Endothelial cell of umbilical vein (primary cell): ENCODE measurements at regions not wholly inside any gene's neighbourhood (a gene's known extent, or its start where the extent isn't known, plus 50 kb on each side); places are given as distances from the start of the nearest gene placed in this dataset.
A peak's percentile ranks its signal among the peaks of the same experiment; 100 is the strongest.
"Not testable (repeated sequence)": the region's sequence is repeated elsewhere in the genome, so short reads cannot be mapped to it uniquely, and the experiment has no call there.

Source experiments
- BruUV-seq: library from RNA; stranded (reverse); fragments of 400-500 nt; replicated peaks from 2 replicates; lab custom pipeline; 2021; lab: Mats Ljungman, UMichigan
- CTCF ChIA-PET: fragments of 300-600, 350-600 bp; sonication (Branson Sonifier 250); formaldehyde crosslinking; loops from one replicate; lab custom pipeline; 2021; ENCODE audit warnings: antibody characterized with exemption, inconsistent platforms; lab: Charles Lee
- POLR2A ChIA-PET: fragments of 300-600, 350-600 bp; sonication (Branson Sonifier 250); formaldehyde crosslinking; loops from one replicate; lab custom pipeline; 2021; ENCODE audit warnings: antibody characterized with exemption, inconsistent platforms; lab: Charles Lee
- DNase-seq: peaks from one replicate; pipeline ENCODE4 v3.0.0-alpha.2; 2011; ENCODE audit warnings: low read depth, low spot score
- FAIRE-seq: peaks from 2 replicates; lab custom pipeline; 2011; peaks lifted over from hg19 to GRCh38; lab: Jason Lieb, UNC
- H2AFZ ChIP-seq: 2 replicates; pipeline ENCODE4 v1.6.0; 2012; ENCODE audit warnings: low read depth, low read length, control low read depth, inconsistent platforms
- H3K27ac ChIP-seq: 2 replicates; pipeline ENCODE4 v1.5.1; 2011; ENCODE audit warnings: low read depth, mild to moderate bottlenecking, control low read depth, low read length, moderate library complexity; ENCODE audit not compliant: insufficient read depth
- H3K27me3 ChIP-seq, 2 experiments: 2 replicates each; pipeline versions ENCODE4 v1.6.0 to v1.6.1; 2011; ENCODE audit warnings: low read length in 2 of 2, mixed read lengths in 1 of 2; ENCODE audit not compliant: control insufficient read depth in 2 of 2, insufficient read depth in 2 of 2
- H3K36me3 ChIP-seq, 2 experiments: 2 replicates in 1 of 2; 3 replicates in 1 of 2; pipeline ENCODE4 v1.5.1; 2011; ENCODE audit warnings: low read length in 2 of 2, mild to moderate bottlenecking in 1 of 2, moderate library complexity in 1 of 2; ENCODE audit not compliant: control insufficient read depth in 2 of 2, insufficient read depth in 2 of 2; ENCODE audit errors: extremely low read depth in 1 of 2
- H3K4me1 ChIP-seq: 3 replicates; pipeline ENCODE4 v1.5.1; 2011; ENCODE audit warnings: mild to moderate bottlenecking, low read length; ENCODE audit not compliant: control insufficient read depth, insufficient read depth; ENCODE audit errors: extremely low read depth
- H3K4me2 ChIP-seq: 2 replicates; pipeline ENCODE4 v1.6.1; 2011; ENCODE audit warnings: low read length, control low read depth, mixed read lengths; ENCODE audit not compliant: insufficient read depth
- H3K4me3 ChIP-seq, 3 experiments: fragments of 200-600 bp in 1 of 3; sonication (generic), shearing (Covaris generic) in 1 of 3; replicated peaks in 1 of 3; 2 replicates each; pipeline ENCODE4 v1.5.1; 2011 to 2016; ENCODE audit warnings: control low read depth in 3 of 3, low read length in 3 of 3, mild to moderate bottlenecking in 2 of 3, inconsistent platforms in 1 of 3, low read depth in 1 of 3, moderate library complexity in 1 of 3; ENCODE audit not compliant: insufficient read depth in 1 of 3
- H3K79me2 ChIP-seq: 2 replicates; pipeline ENCODE4 v1.6.0; 2012; ENCODE audit warnings: low read length, inconsistent platforms; ENCODE audit not compliant: control insufficient read depth, insufficient read depth
- H3K9ac ChIP-seq: replicated peaks from 2 replicates; pipeline ENCODE3; 2011; ENCODE audit warnings: low read length, control low read depth; ENCODE audit not compliant: insufficient read depth; ENCODE audit errors: extremely low read depth
- H3K9me1 ChIP-seq: replicated peaks from 3 replicates; pipeline ENCODE4 v1.6.0; 2011; ENCODE audit warnings: mild to moderate bottlenecking, low read length; ENCODE audit not compliant: control insufficient read depth, insufficient read depth; ENCODE audit errors: extremely low read depth
- H3K9me3 ChIP-seq: replicated peaks from 2 replicates; pipeline ENCODE4 v1.5.1; 2012; ENCODE audit warnings: low read length, inconsistent platforms; ENCODE audit not compliant: control insufficient read depth, insufficient read depth
- H4K20me1 ChIP-seq: replicated peaks from 2 replicates; pipeline ENCODE3; 2011; ENCODE audit warnings: mild to moderate bottlenecking, low read length; ENCODE audit not compliant: control insufficient read depth, insufficient read depth; ENCODE audit errors: extremely low read depth
- FOS ChIP-seq: IDR thresholded peaks from 2 replicates; pipeline ENCODE4 v1.6.1; 2011; ENCODE audit warnings: mild to moderate bottlenecking, low read length, moderate library complexity, borderline replicate concordance; ENCODE audit not compliant: insufficient read depth
- GATA2 ChIP-seq: IDR thresholded peaks from 2 replicates; pipeline ENCODE4 v1.7.0; 2011; ENCODE audit warnings: low read depth, mild to moderate bottlenecking, moderate library complexity, mixed read lengths, low read length; ENCODE audit not compliant: insufficient read length, insufficient read depth
- JUN ChIP-seq: IDR thresholded peaks from 2 replicates; pipeline ENCODE4 v1.6.1; 2011; ENCODE audit warnings: borderline replicate concordance, low read depth; ENCODE audit not compliant: insufficient read length, insufficient read depth
- dilution Hi-C: fragments of 300-500 bp; cut with MboI; formaldehyde crosslinking; loops from one replicate; pipeline ENCODE4 v1.15.0; 2019; ENCODE audit warnings: low sequenced_read_pairs; ENCODE audit not compliant: extremely low pct_ligation_motif_present
- intact Hi-C: fragments of 100-400 bp; cut with micrococcal nuclease; formaldehyde crosslinking; loops from one replicate; pipeline ENCODE4 v1.10.0; 2022
- TF ChIP-seq, protein P1 (sequence below), 2 donors: IDR thresholded peaks; 1 replicate in 1 of 2; 2 replicates in 1 of 2; pipeline ENCODE4 v1.5.1; 2011; ENCODE audit warnings: low read length in 2 of 2, mild to moderate bottlenecking in 2 of 2, moderate library complexity in 2 of 2, control low read depth in 1 of 2, inconsistent platforms in 1 of 2, low read depth in 1 of 2; ENCODE audit not compliant: insufficient read depth in 1 of 2; ENCODE audit errors: extremely low read depth in 1 of 2

DNA sequence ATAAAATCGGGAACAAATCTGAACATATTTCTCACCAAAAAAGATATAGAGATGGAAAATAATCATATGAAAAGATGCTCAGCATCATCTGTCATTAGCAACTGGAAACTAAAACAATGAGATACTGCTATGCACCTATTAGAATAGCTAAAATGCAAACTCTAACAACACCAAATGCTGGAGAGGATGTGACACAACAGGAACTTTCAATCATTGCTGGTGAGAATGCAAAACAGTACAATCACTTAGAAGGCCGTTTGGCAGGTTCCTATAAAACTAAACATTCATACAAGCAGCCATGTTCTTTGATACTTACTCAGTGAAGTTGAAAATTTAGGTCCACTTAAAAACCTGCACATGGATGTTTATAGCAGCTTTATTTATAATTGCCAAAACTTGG lies 67.0 kb downstream of the FAM50B start:
- ChIA-PET CTCF (interaction anchor here (0.9 to 2.0 kb wide), 4 partner anchors 16 to 67 kb away, joined by 3 to 7 read pairs (median 4); no protein-coding TSS in a partner anchor), POLR2A (interaction anchor here (0.6 kb wide), 1 partner anchor 141 kb away, joined by 3 read pairs; no protein-coding TSS in a partner anchor)
- peak; percentile 28 for TF ChIP-seq JUN
- TF ChIP-seq, protein P1, sequence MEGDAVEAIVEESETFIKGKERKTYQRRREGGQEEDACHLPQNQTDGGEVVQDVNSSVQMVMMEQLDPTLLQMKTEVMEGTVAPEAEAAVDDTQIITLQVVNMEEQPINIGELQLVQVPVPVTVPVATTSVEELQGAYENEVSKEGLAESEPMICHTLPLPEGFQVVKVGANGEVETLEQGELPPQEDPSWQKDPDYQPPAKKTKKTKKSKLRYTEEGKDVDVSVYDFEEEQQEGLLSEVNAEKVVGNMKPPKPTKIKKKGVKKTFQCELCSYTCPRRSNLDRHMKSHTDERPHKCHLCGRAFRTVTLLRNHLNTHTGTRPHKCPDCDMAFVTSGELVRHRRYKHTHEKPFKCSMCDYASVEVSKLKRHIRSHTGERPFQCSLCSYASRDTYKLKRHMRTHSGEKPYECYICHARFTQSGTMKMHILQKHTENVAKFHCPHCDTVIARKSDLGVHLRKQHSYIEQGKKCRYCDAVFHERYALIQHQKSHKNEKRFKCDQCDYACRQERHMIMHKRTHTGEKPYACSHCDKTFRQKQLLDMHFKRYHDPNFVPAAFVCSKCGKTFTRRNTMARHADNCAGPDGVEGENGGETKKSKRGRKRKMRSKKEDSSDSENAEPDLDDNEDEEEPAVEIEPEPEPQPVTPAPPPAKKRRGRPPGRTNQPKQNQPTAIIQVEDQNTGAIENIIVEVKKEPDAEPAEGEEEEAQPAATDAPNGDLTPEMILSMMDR (IDR thresholded peaks at IDR 0.05; ENCODE audit: extremely low read depth in 1 of 2, insufficient read depth in 1 of 2, low read depth in 1 of 2, low read length in 2 of 2) = no peak
- TF ChIP-seq FOS = peak; percentile 44
- no peak for TF ChIP-seq GATA2
- intact Hi-C loops (no loop called here), dilution Hi-C loops (no loop called here)
- Histone ChIP-seq H4K20me1 (no peaks in the 10 kb centered on the region), H3K9ac (no peak overlapping the region), H2AFZ (no peak overlapping the region), H3K36me3 (no peaks in the 10 kb centered on the region), H3K4me1 (peaks cover 45% of the 10 kb centered on the region), H3K27ac (peak overlapping the region; percentile 58), H3K79me2 (peaks cover 4% of the 10 kb centered on the region), H3K9me1 (no peaks in the 10 kb centered on the region), H3K9me3 (no peaks in the 10 kb centered on the region), H3K27me3 (no peaks in the 10 kb centered on the region), H3K4me3 (no peak overlapping the region), H3K4me2 (peak overlapping the region; percentile 19)
- FAIRE-seq (peak; percentile 65), DNase-seq (peak; percentile 71)
- no TSS peak for BruUV-seq

DNA sequence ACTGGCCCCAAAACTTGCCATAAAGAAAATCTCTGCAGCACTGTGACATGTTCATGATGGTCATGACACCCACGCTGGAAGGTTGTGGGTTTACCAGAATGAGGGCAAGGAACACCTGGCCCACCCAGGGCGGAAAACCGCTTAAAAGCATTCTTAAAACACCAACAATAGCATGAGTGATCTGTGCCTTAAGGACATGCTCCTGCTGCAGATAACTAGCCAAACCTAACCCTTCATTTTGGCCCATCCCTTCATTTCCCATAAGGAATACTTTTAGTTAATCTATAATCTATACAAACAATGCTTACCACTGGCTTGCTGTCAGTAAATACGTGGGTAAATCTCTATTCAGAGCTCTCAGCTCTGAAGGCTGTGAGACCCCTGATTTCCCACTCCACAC lies 67.6 kb downstream of the FAM50B start:
- CTCF ChIA-PET = interaction anchor here (1.6 to 2.0 kb wide), 3 partner anchors 16 to 61 kb away, joined by 3 to 7 read pairs (median 5); no protein-coding TSS in a partner anchor
- DNase-seq, H3K9me3 ChIP-seq, H2AFZ ChIP-seq, H3K27me3 ChIP-seq, H4K20me1 ChIP-seq, H3K4me3 ChIP-seq, dilution Hi-C loops, H3K36me3 ChIP-seq, H3K79me2 ChIP-seq, H3K4me2 ChIP-seq, FAIRE-seq, BruUV-seq, H3K9ac ChIP-seq, intact Hi-C loops, POLR2A ChIA-PET, H3K9me1 ChIP-seq: not testable (repeated sequence)
- H3K27ac ChIP-seq = peak overlapping the region; percentile 54
- H3K4me1 ChIP-seq = peaks cover 39% of the 10 kb centered on the region
